ENCODE measurements at regions not wholly inside any gene's neighbourhood (a gene's known extent, or its start where the extent isn't known, plus 50 kb on each side); places are given as distances from the start of the nearest gene placed in this dataset.
"Not testable (repeated sequence)": the region's sequence is repeated elsewhere in the genome, so short reads cannot be mapped to it uniquely, and the experiment has no call there.

GRCh38 chr11:67886672-67887071 lies 117.2 kb downstream of the UNC93B1 start:
- H3K36me3 ChIP-seq (ENCODE audit: insufficient read depth, insufficient read length, low read length); DNase-seq (ENCODE audit: low read depth, low spot score); H3K27me3 ChIP-seq (ENCODE audit: insufficient read depth, insufficient read length); H3K9me3 ChIP-seq (ENCODE audit: insufficient read depth, low read length); H3K4me3 ChIP-seq (ENCODE audit: insufficient read length, low read depth); H3K4me1 ChIP-seq (ENCODE audit: insufficient read depth, insufficient read length); H3K9ac ChIP-seq (ENCODE audit: insufficient read length, low read depth): not testable (repeated sequence)

- not testable (repeated sequence) for H3K4me3 ChIP-seq (ENCODE audit: insufficient read length, low read depth); DNase-seq (ENCODE audit: low read depth, low spot score); H3K9ac ChIP-seq (ENCODE audit: insufficient read length, low read depth)
Observed at GRCh38 chr11:67886207-67886606, 117.7 kb downstream of the UNC93B1 start.

GRCh38 chr11:67885574-67885973 lies 118.3 kb downstream of the UNC93B1 start:
- H3K27me3 ChIP-seq (ENCODE audit: insufficient read depth, insufficient read length); H3K4me1 ChIP-seq (ENCODE audit: insufficient read depth, insufficient read length); H3K9me3 ChIP-seq (ENCODE audit: insufficient read depth, low read length); H3K9ac ChIP-seq (ENCODE audit: insufficient read length, low read depth); H3K4me3 ChIP-seq (ENCODE audit: insufficient read length, low read depth); H3K36me3 ChIP-seq (ENCODE audit: insufficient read depth, insufficient read length, low read length); DNase-seq (ENCODE audit: low read depth, low spot score): not testable (repeated sequence)

More at GRCh38 chr11:67886207-67886606, 117.7 kb downstream of the UNC93B1 start:
- not testable (repeated sequence) for H3K27me3 ChIP-seq (ENCODE audit: insufficient read depth, insufficient read length); H3K9me3 ChIP-seq (ENCODE audit: insufficient read depth, low read length); H3K36me3 ChIP-seq (ENCODE audit: insufficient read depth, insufficient read length, low read length); H3K4me1 ChIP-seq (ENCODE audit: insufficient read depth, insufficient read length)

GRCh38 chr11:67884761-67885558 lies 118.9 kb downstream of the UNC93B1 start:
- H3K4me3 ChIP-seq (ENCODE audit: insufficient read length, low read depth); DNase-seq (ENCODE audit: low read depth, low spot score); H3K27me3 ChIP-seq (ENCODE audit: insufficient read depth, insufficient read length); H3K4me1 ChIP-seq (ENCODE audit: insufficient read depth, insufficient read length); H3K36me3 ChIP-seq (ENCODE audit: insufficient read depth, insufficient read length, low read length); H3K9me3 ChIP-seq (ENCODE audit: insufficient read depth, low read length); H3K9ac ChIP-seq (ENCODE audit: insufficient read length, low read depth): not testable (repeated sequence)

GRCh38 chr11:67884073-67884757 lies 119.7 kb downstream of the UNC93B1 start:
- not testable (repeated sequence) for DNase-seq (ENCODE audit: low read depth, low spot score); H3K36me3 ChIP-seq (ENCODE audit: insufficient read depth, insufficient read length, low read length); H3K4me1 ChIP-seq (ENCODE audit: insufficient read depth, insufficient read length); H3K9me3 ChIP-seq (ENCODE audit: insufficient read depth, low read length); H3K4me3 ChIP-seq (ENCODE audit: insufficient read length, low read depth); H3K27me3 ChIP-seq (ENCODE audit: insufficient read depth, insufficient read length); H3K9ac ChIP-seq (ENCODE audit: insufficient read length, low read depth)

GRCh38 chr11:67882304-67882703 lies 121.6 kb downstream of the UNC93B1 start:
- DNase-seq (ENCODE audit: low read depth, low spot score); H3K27me3 ChIP-seq (ENCODE audit: insufficient read depth, insufficient read length); H3K4me3 ChIP-seq (ENCODE audit: insufficient read length, low read depth); H3K9ac ChIP-seq (ENCODE audit: insufficient read length, low read depth); H3K4me1 ChIP-seq (ENCODE audit: insufficient read depth, insufficient read length); H3K36me3 ChIP-seq (ENCODE audit: insufficient read depth, insufficient read length, low read length); H3K9me3 ChIP-seq (ENCODE audit: insufficient read depth, low read length): not testable (repeated sequence)

GRCh38 chr11:67881836-67882235 lies 122.1 kb downstream of the UNC93B1 start:
- not testable (repeated sequence) for H3K27me3 ChIP-seq (ENCODE audit: insufficient read depth, insufficient read length); H3K4me3 ChIP-seq (ENCODE audit: insufficient read length, low read depth); H3K9ac ChIP-seq (ENCODE audit: insufficient read length, low read depth); H3K36me3 ChIP-seq (ENCODE audit: insufficient read depth, insufficient read length, low read length); DNase-seq (ENCODE audit: low read depth, low spot score); H3K4me1 ChIP-seq (ENCODE audit: insufficient read depth, insufficient read length); H3K9me3 ChIP-seq (ENCODE audit: insufficient read depth, low read length)

GRCh38 chr11:67880594-67881196 lies 123.2 kb downstream of the UNC93B1 start:
- not testable (repeated sequence) for H3K9ac ChIP-seq (ENCODE audit: insufficient read length, low read depth); H3K4me1 ChIP-seq (ENCODE audit: insufficient read depth, insufficient read length)

GRCh38 chr11:67878666-67879065 lies 125.2 kb downstream of the UNC93B1 start:
- H3K9me3 ChIP-seq (ENCODE audit: insufficient read depth, low read length); H3K4me3 ChIP-seq (ENCODE audit: insufficient read length, low read depth); H3K4me1 ChIP-seq (ENCODE audit: insufficient read depth, insufficient read length); H3K9ac ChIP-seq (ENCODE audit: insufficient read length, low read depth); DNase-seq (ENCODE audit: low read depth, low spot score); H3K36me3 ChIP-seq (ENCODE audit: insufficient read depth, insufficient read length, low read length); H3K27me3 ChIP-seq (ENCODE audit: insufficient read depth, insufficient read length): not testable (repeated sequence)

More at GRCh38 chr11:67880594-67881196, 123.2 kb downstream of the UNC93B1 start:
- not testable (repeated sequence) for DNase-seq (ENCODE audit: low read depth, low spot score); H3K36me3 ChIP-seq (ENCODE audit: insufficient read depth, insufficient read length, low read length); H3K27me3 ChIP-seq (ENCODE audit: insufficient read depth, insufficient read length); H3K4me3 ChIP-seq (ENCODE audit: insufficient read length, low read depth); H3K9me3 ChIP-seq (ENCODE audit: insufficient read depth, low read length)

- not testable (repeated sequence) for H3K36me3 ChIP-seq (ENCODE audit: insufficient read depth, insufficient read length, low read length); H3K4me1 ChIP-seq (ENCODE audit: insufficient read depth, insufficient read length); DNase-seq (ENCODE audit: low read depth, low spot score); H3K9me3 ChIP-seq (ENCODE audit: insufficient read depth, low read length); H3K4me3 ChIP-seq (ENCODE audit: insufficient read length, low read depth); H3K27me3 ChIP-seq (ENCODE audit: insufficient read depth, insufficient read length); H3K9ac ChIP-seq (ENCODE audit: insufficient read length, low read depth)
Observed at GRCh38 chr11:67877316-67877715, 126.6 kb downstream of the UNC93B1 start.

- not testable (repeated sequence) for H3K9ac ChIP-seq (ENCODE audit: insufficient read length, low read depth); H3K27me3 ChIP-seq (ENCODE audit: insufficient read depth, insufficient read length); H3K4me1 ChIP-seq (ENCODE audit: insufficient read depth, insufficient read length); H3K36me3 ChIP-seq (ENCODE audit: insufficient read depth, insufficient read length, low read length); H3K4me3 ChIP-seq (ENCODE audit: insufficient read length, low read depth); DNase-seq (ENCODE audit: low read depth, low spot score)
- H3K9me3 ChIP-seq (ENCODE audit: insufficient read depth, low read length) = peaks cover 15% of the 10 kb centered on the region; the same call in 1 of the 2 replicates
Observed at GRCh38 chr11:67873223-67873622, 130.7 kb downstream of the UNC93B1 start.

GRCh38 chr11:67871168-67871567 lies 132.7 kb downstream of the UNC93B1 start:
- not testable (repeated sequence) for H3K4me1 ChIP-seq (ENCODE audit: insufficient read depth, insufficient read length); H3K36me3 ChIP-seq (ENCODE audit: insufficient read depth, insufficient read length, low read length); H3K9ac ChIP-seq (ENCODE audit: insufficient read length, low read depth); DNase-seq (ENCODE audit: low read depth, low spot score); H3K4me3 ChIP-seq (ENCODE audit: insufficient read length, low read depth); H3K27me3 ChIP-seq (ENCODE audit: insufficient read depth, insufficient read length)
- H3K9me3 ChIP-seq (ENCODE audit: insufficient read depth, low read length) = peaks cover 15% of the 10 kb centered on the region; the same call in 1 of the 2 replicates
